GM23248 (cell line): ENCODE measurements at regions not wholly inside any gene's neighbourhood (a gene's known extent, or its start where the extent isn't known, plus 50 kb on each side); places are given as distances from the start of the nearest gene placed in this dataset.

ENCODE experiments used
- DNase-seq: peaks from one replicate; pipeline ENCODE4 v3.0.0-alpha.2; 2015
- H2AFZ ChIP-seq: fragments of 200-600 bp; sonication (generic); 2 replicates; pipeline ENCODE4 v1.6.1; 2016; ENCODE audit warnings: antibody characterized with exemption
- H3F3A ChIP-seq: fragments of 200-600 bp; sonication (generic); 2 replicates; pipeline ENCODE4 v1.6.1; 2016; ENCODE audit warnings: mild to moderate bottlenecking, antibody characterized with exemption, mixed run types; ENCODE audit not compliant: insufficient read depth
- H3K27ac ChIP-seq: fragments of 200-600 bp; sonication (generic); 2 replicates; pipeline ENCODE4 v1.5.1; 2016; ENCODE audit warnings: mild to moderate bottlenecking
- H3K27me3 ChIP-seq: fragments of 200-600 bp; sonication (generic); replicated peaks from 2 replicates; pipeline ENCODE4 v1.6.1; 2016; ENCODE audit warnings: mild to moderate bottlenecking; ENCODE audit not compliant: insufficient read depth
- H3K36me3 ChIP-seq: fragments of 200-600 bp; sonication (generic); 2 replicates; pipeline ENCODE4 v1.6.1; 2016; ENCODE audit warnings: low read depth, mild to moderate bottlenecking
- H3K4me1 ChIP-seq: fragments of 200-600 bp; sonication (generic); 2 replicates; pipeline ENCODE4 v1.6.1; 2016; ENCODE audit warnings: mild to moderate bottlenecking; ENCODE audit not compliant: insufficient read depth
- H3K4me2 ChIP-seq: fragments of 200-600 bp; sonication (generic); one replicate; pipeline ENCODE4 v1.6.1; 2016; ENCODE audit warnings: mild to moderate bottlenecking; ENCODE audit not compliant: unreplicated experiment
- H3K4me3 ChIP-seq: fragments of 200-600 bp; sonication (generic); 2 replicates; pipeline ENCODE4 v1.5.1; 2016; ENCODE audit warnings: mild to moderate bottlenecking
- H3K79me2 ChIP-seq: fragments of 200-600 bp; sonication (generic); 2 replicates; pipeline ENCODE4 v1.6.1; 2016; ENCODE audit warnings: mild to moderate bottlenecking; ENCODE audit not compliant: insufficient read depth
- H3K9ac ChIP-seq: fragments of 200-600 bp; sonication (generic); 2 replicates; pipeline ENCODE4 v1.6.1; 2016; ENCODE audit warnings: mild to moderate bottlenecking
- H3K9me2 ChIP-seq: fragments of 200-600 bp; sonication (generic); 2 replicates; pipeline ENCODE4 v1.6.1; 2016; ENCODE audit warnings: mixed run types, mild to moderate bottlenecking, moderate library complexity; ENCODE audit not compliant: insufficient read depth
- H3K9me3 ChIP-seq: fragments of 200-600 bp; sonication (generic); one replicate; pipeline ENCODE4 v1.6.1; 2017; ENCODE audit warnings: low read depth
- H4K20me1 ChIP-seq: fragments of 200-600 bp; sonication (generic); 2 replicates; pipeline ENCODE4 v1.6.0; 2016; ENCODE audit not compliant: insufficient read depth
- EZH2 ChIP-seq: fragments of 200-600 bp; sonication (generic); IDR thresholded peaks from 2 replicates; pipeline ENCODE4 v1.6.1; 2018; ENCODE audit warnings: antibody characterized with exemption, mild to moderate bottlenecking; ENCODE audit not compliant: insufficient read depth, poor library complexity, severe bottlenecking
- EZH2phosphoT487 ChIP-seq: fragments of 200-600 bp; sonication (generic); IDR thresholded peaks from 2 replicates; pipeline ENCODE4 v1.6.1; 2018; ENCODE audit warnings: antibody characterized with exemption, moderate library complexity, mild to moderate bottlenecking, low read depth; ENCODE audit not compliant: insufficient read depth
- WGBS, 2 experiments: methylation state at CpG; one replicate each; pipeline ENCODE4 v1.1.6; 2015 to 2017; ENCODE audit warnings: low lambda C conversion rate in 2 of 2, low coverage in 1 of 2; ENCODE audit errors: missing lambda C conversion rate in 2 of 2; 5-methylcytosine and 5-hydroxymethylcytosine counted together
- in situ Hi-C: fragments of 300-500 bp; cut with MboI; formaldehyde crosslinking; loops from 2 replicates; pipeline ENCODE4 v1.15.0; 2020

DNA sequence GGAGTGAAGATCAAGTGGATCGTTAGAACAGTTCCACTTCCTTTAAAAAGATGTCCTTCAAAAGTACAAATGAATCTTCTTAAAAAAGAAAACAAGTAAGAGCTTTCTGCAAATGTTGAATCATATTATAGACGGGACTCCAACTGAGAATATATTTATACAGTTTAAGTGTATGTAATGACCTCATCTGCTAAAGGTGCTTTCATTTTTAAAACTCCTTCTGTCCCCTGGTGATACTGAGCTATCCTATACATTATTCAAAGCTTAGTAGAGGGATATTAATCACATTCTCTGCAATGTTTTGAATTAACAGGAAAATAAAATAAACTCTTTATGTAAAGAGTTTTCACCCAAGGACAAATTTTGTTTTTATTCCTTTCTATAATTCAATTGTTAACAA lies 420.7 kb upstream of the SLC8A1 start:
- Histone ChIP-seq H3K9me2 (no peaks in the 10 kb centered on the region), H3F3A (no peaks in the 10 kb centered on the region), H3K4me1 (no peaks in the 10 kb centered on the region), H3K4me2 (no peak overlapping the region), H3K27me3 (no peaks in the 10 kb centered on the region), H3K27ac (no peak overlapping the region), H3K79me2 (no peaks in the 10 kb centered on the region), H3K4me3 (no peak overlapping the region), H4K20me1 (no peaks in the 10 kb centered on the region), H3K36me3 (no peaks in the 10 kb centered on the region), H2AFZ (no peak overlapping the region), H3K9ac (no peak overlapping the region), H3K9me3 (no peaks in the 10 kb centered on the region)
- in situ Hi-C loops: no loop called here
- TF ChIP-seq EZH2phosphoT487: no peak
- no peak for TF ChIP-seq EZH2
- WGBS, 2 experiments: 17 to 20% methylated on average over 2 of the region's 2 CpGs
- no peak for DNase-seq

DNA sequence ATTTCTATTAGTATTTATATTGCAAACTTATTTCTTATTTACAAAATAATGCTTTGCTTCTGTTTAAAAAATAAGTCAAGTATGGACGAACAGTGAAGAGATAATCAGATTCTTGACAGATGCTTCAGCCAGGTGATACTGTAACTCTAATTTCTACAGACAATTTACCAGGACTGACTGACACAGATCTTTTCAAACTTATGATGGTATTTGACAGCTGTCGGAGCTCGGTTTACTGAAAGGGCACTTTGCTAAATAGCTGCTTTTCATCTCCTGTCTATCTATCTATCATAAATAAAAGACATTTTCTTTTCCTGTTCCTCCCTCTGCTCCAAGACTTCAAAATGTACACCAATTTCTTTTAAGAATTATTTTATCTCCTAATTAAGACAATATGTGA lies 422.5 kb upstream of the SLC8A1 start:
- in situ Hi-C loops: no loop called here
- H3K4me1 ChIP-seq: no peaks in the 10 kb centered on the region
- H3F3A ChIP-seq: no peaks in the 10 kb centered on the region
- WGBS, 2 experiments: 20 to 23% methylated on average over 3 of the region's 3 CpGs
- H3K9ac ChIP-seq: no peak overlapping the region
- no peaks in the 10 kb centered on the region for H3K79me2 ChIP-seq
- H3K9me2 ChIP-seq: no peaks in the 10 kb centered on the region
- H4K20me1 ChIP-seq: no peaks in the 10 kb centered on the region
- no peak overlapping the region for H2AFZ ChIP-seq
- no peak overlapping the region for H3K27ac ChIP-seq
- no peaks in the 10 kb centered on the region for H3K27me3 ChIP-seq
- no peak overlapping the region for H3K4me3 ChIP-seq
- no peaks in the 10 kb centered on the region for H3K36me3 ChIP-seq
- H3K9me3 ChIP-seq: no peaks in the 10 kb centered on the region
- TF ChIP-seq EZH2: no peak
- H3K4me2 ChIP-seq: no peak overlapping the region
- no peak for DNase-seq

DNA sequence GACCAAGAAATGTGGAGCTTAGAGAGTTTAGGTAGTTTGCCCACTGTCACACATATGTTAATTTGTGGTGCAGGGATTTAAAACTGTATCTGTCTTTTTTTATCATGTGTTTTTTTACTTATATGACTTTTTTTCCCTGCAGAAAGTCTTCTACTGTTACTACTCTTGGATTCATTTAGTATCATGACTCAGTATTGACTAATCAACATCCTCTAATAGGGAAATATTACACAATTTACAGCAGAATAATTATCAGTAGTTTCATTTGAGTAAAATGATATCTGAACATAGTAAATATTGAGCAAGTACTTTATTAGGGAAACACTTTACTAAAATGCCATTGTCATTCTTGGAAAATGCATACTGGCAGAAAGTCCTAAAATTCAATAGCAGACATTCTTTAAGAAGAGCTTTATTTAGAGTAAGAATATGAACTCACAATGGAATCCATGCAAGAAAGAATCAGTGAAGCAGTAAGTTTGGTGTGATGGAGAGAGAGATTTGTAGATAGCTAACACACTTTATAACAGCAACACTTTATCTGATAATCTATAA lies 425.9 kb upstream of the SLC8A1 start:
- peak; percentile 15 for DNase-seq

DNA sequence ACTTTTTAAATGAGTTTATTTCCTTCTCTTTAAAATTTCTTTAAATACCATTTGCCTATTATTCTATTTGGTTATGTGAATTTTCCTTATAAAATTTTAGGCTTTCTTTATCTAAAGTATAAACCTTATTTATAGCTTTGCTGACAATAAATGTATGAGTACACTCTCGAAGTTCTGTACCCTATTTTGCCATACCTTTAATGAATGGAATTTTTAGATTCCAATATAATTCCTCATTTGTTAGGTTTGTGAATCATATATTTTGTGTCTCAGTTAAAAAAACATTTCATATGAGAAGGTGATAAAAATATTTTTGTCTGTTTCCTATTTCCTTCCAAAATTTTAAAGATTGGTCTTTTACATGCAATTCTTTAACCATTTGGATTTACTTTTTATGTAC lies 427.4 kb upstream of the SLC8A1 start:
- Histone ChIP-seq H3K4me2 (no peak overlapping the region), H2AFZ (no peak overlapping the region), H3K4me3 (no peak overlapping the region), H3F3A (no peaks in the 10 kb centered on the region), H3K27me3 (no peaks in the 10 kb centered on the region), H3K9me3 (no peaks in the 10 kb centered on the region), H3K27ac (no peak overlapping the region), H3K9ac (no peak overlapping the region), H3K9me2 (no peaks in the 10 kb centered on the region; the same call in 1 of the 2 replicates), H3K36me3 (no peaks in the 10 kb centered on the region), H3K79me2 (no peaks in the 10 kb centered on the region), H3K4me1 (no peaks in the 10 kb centered on the region), H4K20me1 (no peaks in the 10 kb centered on the region)
- TF ChIP-seq EZH2: no peak
- TF ChIP-seq EZH2phosphoT487: no peak
- in situ Hi-C loops: no loop called here
- DNase-seq: no peak
- 23 to 29% methylated on average over 1 of the region's 1 CpG for WGBS, 2 experiments

More for the DNA sequence above, 425.9 kb upstream of the SLC8A1 start:
- no peaks in the 10 kb centered on the region for H3K27me3 ChIP-seq
- H3F3A ChIP-seq: no peaks in the 10 kb centered on the region
- H3K9me3 ChIP-seq: no peaks in the 10 kb centered on the region
- no peak overlapping the region for H2AFZ ChIP-seq
- no peaks in the 10 kb centered on the region for H3K36me3 ChIP-seq
- H3K79me2 ChIP-seq: no peaks in the 10 kb centered on the region
- TF ChIP-seq EZH2 (no peak), EZH2phosphoT487 (no peak)
- H3K4me1 ChIP-seq: no peaks in the 10 kb centered on the region
- H3K27ac ChIP-seq: no peak overlapping the region
- H4K20me1 ChIP-seq: no peaks in the 10 kb centered on the region
- in situ Hi-C loops: no loop called here
- no peak overlapping the region for H3K4me3 ChIP-seq
- H3K9me2 ChIP-seq: no peaks in the 10 kb centered on the region; the same call in 1 of the 2 replicates
- H3K9ac ChIP-seq: no peak overlapping the region
- H3K4me2 ChIP-seq: no peak overlapping the region

DNA sequence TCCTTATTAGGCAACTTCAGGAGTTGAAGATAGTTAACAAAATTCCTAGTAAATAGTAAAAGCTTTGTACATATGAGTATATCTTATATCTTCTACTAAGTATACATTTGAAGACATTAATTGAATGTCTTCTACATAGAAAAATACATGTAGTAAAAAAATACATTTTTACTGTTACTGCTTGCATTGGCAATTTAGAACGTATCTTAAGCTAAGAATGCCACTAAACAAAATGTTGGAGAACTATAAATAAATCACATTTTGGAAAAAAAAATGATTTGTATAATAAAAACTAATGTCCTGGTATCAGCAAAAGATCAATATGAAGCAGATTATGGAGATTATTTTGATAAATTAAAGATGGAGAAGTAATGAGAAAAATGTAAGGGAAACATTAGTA lies 434.2 kb upstream of the SLC8A1 start:
- in situ Hi-C loops: no loop called here
- H3K27me3 ChIP-seq: no peaks in the 10 kb centered on the region
- H3K9me2 ChIP-seq: no peaks in the 10 kb centered on the region; the same call in 1 of the 2 replicates
- H3K4me1 ChIP-seq: no peaks in the 10 kb centered on the region
- H4K20me1 ChIP-seq: no peaks in the 10 kb centered on the region
- no peak overlapping the region for H2AFZ ChIP-seq
- no peak overlapping the region for H3K9ac ChIP-seq
- no peak overlapping the region for H3K4me3 ChIP-seq
- DNase-seq: no peak
- H3K36me3 ChIP-seq: no peaks in the 10 kb centered on the region
- H3K4me2 ChIP-seq: no peak overlapping the region
- WGBS, 2 experiments: 7 to 11% methylated on average over 1 of the region's 1 CpG
- H3K9me3 ChIP-seq: no peaks in the 10 kb centered on the region
- no peak for TF ChIP-seq EZH2
- TF ChIP-seq EZH2phosphoT487: no peak
- H3F3A ChIP-seq: no peaks in the 10 kb centered on the region
- H3K79me2 ChIP-seq: no peaks in the 10 kb centered on the region
- H3K27ac ChIP-seq: no peak overlapping the region
